Endothelial cell (in vitro differentiated cells): ENCODE measurements at regions not wholly inside any gene's neighbourhood (a gene's known extent, or its start where the extent isn't known, plus 50 kb on each side); places are given as distances from the start of the nearest gene placed in this dataset.

Source experiments
- DNase-seq: peaks from one replicate; pipeline ENCODE4 v3.0.0; 2021; ENCODE audit warnings: low spot score
- H3K27ac Mint-ChIP-seq: one replicate; pipeline ENCODE4 v1.8.0; 2021; ENCODE audit warnings: mixed read lengths, inconsistent platforms; ENCODE audit not compliant: unreplicated experiment
- H3K27me3 Mint-ChIP-seq: one replicate; pipeline ENCODE4 v1.8.0; 2021; ENCODE audit warnings: mild to moderate bottlenecking, moderate library complexity, mixed read lengths, inconsistent platforms; ENCODE audit not compliant: unreplicated experiment
- H3K36me3 Mint-ChIP-seq: one replicate; pipeline ENCODE4 v1.8.0; 2021; ENCODE audit warnings: mild to moderate bottlenecking, low read depth, mixed read lengths, inconsistent platforms; ENCODE audit not compliant: unreplicated experiment
- H3K4me1 Mint-ChIP-seq: one replicate; pipeline ENCODE4 v1.8.0; 2021; ENCODE audit warnings: mild to moderate bottlenecking, mixed read lengths, inconsistent platforms; ENCODE audit not compliant: unreplicated experiment
- H3K4me3 Mint-ChIP-seq: one replicate; pipeline ENCODE4 v1.8.0; 2021; ENCODE audit warnings: mild to moderate bottlenecking, mixed read lengths, inconsistent platforms; ENCODE audit not compliant: unreplicated experiment
- H3K9me3 Mint-ChIP-seq: one replicate; pipeline ENCODE4 v1.8.0; 2021; ENCODE audit warnings: mixed read lengths, inconsistent platforms; ENCODE audit not compliant: unreplicated experiment
- TF ChIP-seq, protein P1 (sequence below): fragments of 200-600 bp; sonication (generic); IDR thresholded peaks from one replicate; pipeline ENCODE4 v1.5.0; 2021; ENCODE audit warnings: antibody characterized with exemption; ENCODE audit not compliant: unreplicated experiment

DNA sequence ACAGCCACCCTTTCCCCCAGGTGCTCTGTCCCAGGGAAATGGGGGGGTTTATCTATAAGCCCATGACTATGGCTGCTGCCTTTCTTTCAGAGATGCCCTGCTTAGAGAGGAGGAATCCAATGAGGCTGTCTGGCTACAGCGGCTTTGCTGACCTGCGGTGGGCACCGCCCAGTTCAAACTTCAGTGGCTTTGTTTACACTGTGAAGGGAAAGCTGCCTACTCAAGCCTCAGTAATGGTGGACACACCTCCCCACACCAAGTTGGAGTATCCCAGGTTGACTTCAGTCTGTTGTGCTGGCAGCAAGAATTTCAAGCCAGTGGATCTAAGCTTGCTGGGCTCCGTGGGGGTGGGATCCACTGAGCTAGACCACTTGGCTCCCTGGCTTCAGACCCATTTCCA, 869.2 kb downstream of the SLC6A15 start:
- no peak overlapping the region for H3K27ac Mint-ChIP-seq
- DNase-seq = no peak
- H3K36me3 Mint-ChIP-seq = no peaks in the 10 kb centered on the region
- no peak overlapping the region for H3K4me3 Mint-ChIP-seq
- TF ChIP-seq, protein P1, sequence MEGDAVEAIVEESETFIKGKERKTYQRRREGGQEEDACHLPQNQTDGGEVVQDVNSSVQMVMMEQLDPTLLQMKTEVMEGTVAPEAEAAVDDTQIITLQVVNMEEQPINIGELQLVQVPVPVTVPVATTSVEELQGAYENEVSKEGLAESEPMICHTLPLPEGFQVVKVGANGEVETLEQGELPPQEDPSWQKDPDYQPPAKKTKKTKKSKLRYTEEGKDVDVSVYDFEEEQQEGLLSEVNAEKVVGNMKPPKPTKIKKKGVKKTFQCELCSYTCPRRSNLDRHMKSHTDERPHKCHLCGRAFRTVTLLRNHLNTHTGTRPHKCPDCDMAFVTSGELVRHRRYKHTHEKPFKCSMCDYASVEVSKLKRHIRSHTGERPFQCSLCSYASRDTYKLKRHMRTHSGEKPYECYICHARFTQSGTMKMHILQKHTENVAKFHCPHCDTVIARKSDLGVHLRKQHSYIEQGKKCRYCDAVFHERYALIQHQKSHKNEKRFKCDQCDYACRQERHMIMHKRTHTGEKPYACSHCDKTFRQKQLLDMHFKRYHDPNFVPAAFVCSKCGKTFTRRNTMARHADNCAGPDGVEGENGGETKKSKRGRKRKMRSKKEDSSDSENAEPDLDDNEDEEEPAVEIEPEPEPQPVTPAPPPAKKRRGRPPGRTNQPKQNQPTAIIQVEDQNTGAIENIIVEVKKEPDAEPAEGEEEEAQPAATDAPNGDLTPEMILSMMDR = no peak
- no peaks in the 10 kb centered on the region for H3K27me3 Mint-ChIP-seq
- H3K9me3 Mint-ChIP-seq = no peaks in the 10 kb centered on the region
- no peaks in the 10 kb centered on the region for H3K4me1 Mint-ChIP-seq

DNA sequence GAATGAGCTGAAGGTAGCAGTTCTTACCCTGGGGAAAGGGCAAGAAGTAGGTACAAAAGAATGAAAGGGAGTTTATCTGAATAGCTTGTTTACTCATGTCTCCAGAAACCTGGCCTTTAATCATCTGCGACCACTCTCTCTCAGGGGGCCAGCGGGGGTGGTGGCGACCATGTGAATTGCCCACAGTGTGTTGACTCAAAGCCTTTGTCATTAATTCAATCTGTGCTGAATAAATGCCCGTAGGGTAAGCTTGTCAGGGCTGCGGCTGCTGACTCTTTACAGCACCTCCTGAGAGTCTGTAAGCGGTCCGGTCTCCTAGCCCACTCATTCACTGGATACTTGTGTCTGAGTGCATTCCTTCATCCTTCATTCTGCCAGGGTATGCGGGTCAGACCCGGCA, 874.4 kb downstream of the SLC6A15 start:
- no peak overlapping the region for H3K4me3 Mint-ChIP-seq
- H3K36me3 Mint-ChIP-seq = no peaks in the 10 kb centered on the region
- no peaks in the 10 kb centered on the region for H3K4me1 Mint-ChIP-seq
- no peaks in the 10 kb centered on the region for H3K27me3 Mint-ChIP-seq
- TF ChIP-seq, protein P1 = no peak
- no peak for DNase-seq
- H3K27ac Mint-ChIP-seq = no peak overlapping the region
- H3K9me3 Mint-ChIP-seq = no peaks in the 10 kb centered on the region

DNA sequence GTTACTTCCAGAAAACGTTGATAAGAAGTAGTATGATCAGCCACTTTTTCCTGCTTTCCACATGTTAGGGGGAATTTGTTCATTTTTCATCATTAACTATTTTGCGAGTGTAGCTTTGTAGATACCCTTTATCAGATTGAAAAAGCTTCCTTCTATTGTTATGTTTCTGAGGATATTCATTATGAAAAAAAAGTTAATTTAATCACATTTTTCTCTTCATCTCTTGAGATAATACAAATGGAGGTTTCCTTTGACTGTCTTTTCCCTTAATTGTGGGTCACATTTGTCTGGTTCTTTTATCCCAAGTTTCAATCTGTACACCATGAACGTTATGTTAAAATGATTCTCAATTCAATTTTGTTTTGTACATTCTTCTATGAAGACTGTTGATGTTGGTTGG, 875.7 kb downstream of the SLC6A15 start:
- Mint-ChIP-seq H3K27me3 (no peaks in the 10 kb centered on the region), H3K27ac (no peak overlapping the region), H3K9me3 (peaks cover 4% of the 10 kb centered on the region), H3K4me3 (no peak overlapping the region), H3K4me1 (no peaks in the 10 kb centered on the region), H3K36me3 (no peaks in the 10 kb centered on the region)
- TF ChIP-seq, protein P1 = no peak
- DNase-seq = no peak

DNA sequence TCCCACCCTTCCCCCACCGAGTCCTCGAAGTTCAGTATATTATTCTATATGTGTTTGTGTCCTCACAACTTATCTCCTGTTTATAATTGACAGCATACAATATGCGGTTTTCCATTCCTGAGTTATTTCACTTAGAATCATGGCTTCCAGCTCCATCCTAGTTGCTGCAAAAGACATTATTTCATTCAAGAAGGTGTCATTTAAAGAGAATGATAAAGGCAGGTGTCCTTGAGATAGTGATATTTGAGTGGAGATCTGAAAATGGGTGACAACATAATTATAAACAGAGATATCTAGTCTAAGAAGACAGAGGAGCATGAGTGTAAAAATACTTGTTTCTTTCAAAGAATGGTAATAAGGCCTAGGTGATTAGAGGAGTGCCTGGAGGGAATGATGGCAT, 876.8 kb downstream of the SLC6A15 start:
- DNase-seq = no peak
- Mint-ChIP-seq H3K36me3 (no peaks in the 10 kb centered on the region), H3K27ac (no peak overlapping the region), H3K27me3 (no peaks in the 10 kb centered on the region), H3K4me3 (no peak overlapping the region), H3K9me3 (peaks cover 7% of the 10 kb centered on the region), H3K4me1 (no peaks in the 10 kb centered on the region)
- TF ChIP-seq, protein P1 = no peak

DNA sequence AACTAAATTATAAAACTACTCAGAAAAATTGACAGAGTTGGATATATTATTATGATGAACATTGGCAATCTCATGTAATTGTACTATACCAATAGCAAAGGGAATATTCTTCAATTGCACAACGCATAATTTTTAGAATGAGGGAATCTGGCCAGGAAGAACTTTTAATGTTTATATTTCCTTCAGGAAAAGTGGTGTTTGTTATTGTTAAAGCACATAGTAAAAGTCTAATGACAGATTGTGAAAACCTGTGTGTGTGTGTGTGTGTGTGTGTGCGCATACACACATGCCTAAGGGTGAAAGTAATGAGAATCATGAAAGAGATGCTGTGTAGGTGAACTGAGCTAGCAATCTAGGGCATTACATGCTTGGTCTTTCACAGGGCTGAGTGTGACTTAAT, 877.7 kb downstream of the SLC6A15 start:
- H3K4me3 Mint-ChIP-seq = no peak overlapping the region
- TF ChIP-seq, protein P1 = no peak
- H3K9me3 Mint-ChIP-seq = peaks cover 7% of the 10 kb centered on the region
- no peak for DNase-seq
- no peaks in the 10 kb centered on the region for H3K27me3 Mint-ChIP-seq
- H3K27ac Mint-ChIP-seq = no peak overlapping the region
- H3K4me1 Mint-ChIP-seq = no peaks in the 10 kb centered on the region
- no peaks in the 10 kb centered on the region for H3K36me3 Mint-ChIP-seq
